OCI-LY3 (cell line): ENCODE measurements at regions not wholly inside any gene's neighbourhood (a gene's known extent, or its start where the extent isn't known, plus 50 kb on each side); places are given as distances from the start of the nearest gene placed in this dataset.

ENCODE experiments used
- H2AFZ ChIP-seq: fragments of 200-600, 300-600 bp; shearing (Covaris generic); 2 replicates; pipeline ENCODE4 v1.6.0; 2014; ENCODE audit warnings: antibody characterized with exemption, low read depth, low read length
- H3K27ac ChIP-seq: fragments of 200-600, 300-600 bp; sonication (generic); 2 replicates; pipeline ENCODE4 v1.5.1; 2014; ENCODE audit warnings: mild to moderate bottlenecking, low read length, moderate library complexity, mixed read lengths
- H3K27me3 ChIP-seq: fragments of 200-600, 300-600 bp; sonication (generic); 2 replicates; pipeline ENCODE4 v1.6.1; 2014; ENCODE audit warnings: low read depth, low read length, mixed read lengths
- H3K36me3 ChIP-seq: fragments of 200-600, 300-600 bp; sonication (generic); replicated peaks from 2 replicates; pipeline ENCODE3; 2014; ENCODE audit warnings: low read depth, low read length, mixed read lengths
- H3K4me1 ChIP-seq: fragments of 300-600, 200-600 bp; sonication (generic); 2 replicates; pipeline ENCODE4 v1.6.1; 2014; ENCODE audit warnings: low read length, mixed read lengths
- H3K4me2 ChIP-seq: fragments of 200-600, 300-600 bp; sonication (generic); 2 replicates; pipeline ENCODE4 v1.6.1; 2014; ENCODE audit warnings: low read length, mixed read lengths
- H3K4me3 ChIP-seq: fragments of 300-600, 200-600 bp; sonication (generic); 2 replicates; pipeline ENCODE4 v1.5.1; 2014; ENCODE audit warnings: antibody characterized with exemption, mild to moderate bottlenecking, low read length, moderate library complexity
- H3K79me2 ChIP-seq: fragments of 300-600, 200-600 bp; shearing (Covaris generic); 2 replicates; pipeline ENCODE4 v1.6.1; 2014; ENCODE audit warnings: mild to moderate bottlenecking, low read length, mixed read lengths
- H3K9ac ChIP-seq: fragments of 300-600, 200-600 bp; shearing (Covaris generic); 2 replicates; pipeline ENCODE4 v1.6.0; 2014; ENCODE audit warnings: mild to moderate bottlenecking, low read length, moderate library complexity
- H3K9me3 ChIP-seq: fragments of 200-600, 300-600 bp; shearing (Covaris generic); 2 replicates; pipeline ENCODE4 v1.6.1; 2014; ENCODE audit warnings: low read length, mixed read lengths; ENCODE audit not compliant: insufficient read depth
- H4K20me1 ChIP-seq: fragments of 200-600, 300-600 bp; sonication (generic); 2 replicates; pipeline ENCODE4 v1.6.1; 2016; ENCODE audit warnings: low read length, mixed read lengths; ENCODE audit not compliant: insufficient read depth
- CTCF ChIP-seq: fragments of 200-600, 300-600 bp; sonication (generic); IDR thresholded peaks from 2 replicates; pipeline ENCODE4 v1.5.1; 2014; ENCODE audit warnings: antibody characterized with exemption, low read length, low read depth
- EZH2phosphoT487 ChIP-seq: fragments of 200-600 bp; shearing (Covaris generic); IDR thresholded peaks from 2 replicates; pipeline ENCODE4 v1.6.1; 2018; ENCODE audit warnings: antibody characterized with exemption, mixed run types, low read depth

GRCh38 chr5:124036786-124037185, 524.8 kb downstream of the CSNK1G3 start:
- Histone ChIP-seq H3K27me3 (no peaks in the 10 kb centered on the region), H3K4me2 (no peak overlapping the region), H3K27ac (no peak overlapping the region), H2AFZ (no peak overlapping the region), H3K9ac (no peak overlapping the region), H3K4me3 (no peak overlapping the region), H3K36me3 (peaks cover 50% of the 10 kb centered on the region), H3K9me3 (peaks cover 10% of the 10 kb centered on the region; the same call in 1 of the 2 replicates), H3K4me1 (peaks cover 52% of the 10 kb centered on the region), H4K20me1 (no peaks in the 10 kb centered on the region), H3K79me2 (no peaks in the 10 kb centered on the region)
- no peak for TF ChIP-seq EZH2phosphoT487
- no peak for TF ChIP-seq CTCF

GRCh38 chr5:124034963-124035362, 523.0 kb downstream of the CSNK1G3 start:
- Histone ChIP-seq H3K27ac (peak overlapping the region; percentile 92), H3K9me3 (peaks cover 3% of the 10 kb centered on the region; the same call in 1 of the 2 replicates), H3K27me3 (no peaks in the 10 kb centered on the region), H3K4me1 (peaks cover 53% of the 10 kb centered on the region), H3K9ac (peak overlapping the region; percentile 57; the same call in 1 of the 2 replicates), H3K4me2 (peak overlapping the region; percentile 57), H3K36me3 (peaks cover 37% of the 10 kb centered on the region), H4K20me1 (no peaks in the 10 kb centered on the region), H3K4me3 (no peak overlapping the region), H2AFZ (no peak overlapping the region), H3K79me2 (no peaks in the 10 kb centered on the region)
- TF ChIP-seq CTCF (no peak), EZH2phosphoT487 (no peak)

- Histone ChIP-seq H2AFZ (peak overlapping the region; percentile 30), H3K4me2 (peak overlapping the region; percentile 46), H3K27me3 (no peaks in the 10 kb centered on the region)
These were observed 522.2 kb downstream of the CSNK1G3 start for GRCh38 chr5:124034083-124034700.

GRCh38 chr5:124030043-124030491, 518.1 kb downstream of the CSNK1G3 start:
- H3K27me3 ChIP-seq: no peaks in the 10 kb centered on the region
- H3K79me2 ChIP-seq: no peaks in the 10 kb centered on the region
- H4K20me1 ChIP-seq: no peaks in the 10 kb centered on the region
- no peak overlapping the region for H3K4me3 ChIP-seq
- TF ChIP-seq CTCF: no peak
- no peak for TF ChIP-seq EZH2phosphoT487
- no peak overlapping the region for H2AFZ ChIP-seq
- no peak overlapping the region for H3K27ac ChIP-seq
- no peak overlapping the region for H3K9ac ChIP-seq
- H3K36me3 ChIP-seq: peaks cover 5% of the 10 kb centered on the region
- H3K4me1 ChIP-seq: peaks cover 28% of the 10 kb centered on the region
- 0 out of 2 replicates have a peak, but pooled peaks cover 3% of the 10 kb centered on the region for H3K9me3 ChIP-seq
- H3K4me2 ChIP-seq: no peak overlapping the region

More at GRCh38 chr5:124034083-124034700, 522.2 kb downstream of the CSNK1G3 start:
- H3K36me3 ChIP-seq: peaks cover 33% of the 10 kb centered on the region
- H3K79me2 ChIP-seq: no peaks in the 10 kb centered on the region
- peak overlapping the region; percentile 8; the same call in 1 of the 2 replicates for H3K4me3 ChIP-seq
- H4K20me1 ChIP-seq: no peaks in the 10 kb centered on the region
- H3K27ac ChIP-seq: peak overlapping the region; percentile 92
- no peak for TF ChIP-seq EZH2phosphoT487
- H3K4me1 ChIP-seq: peaks cover 45% of the 10 kb centered on the region
- peak overlapping the region; percentile 57 for H3K9ac ChIP-seq
- H3K9me3 ChIP-seq: 0 out of 2 replicates have a peak, but pooled peaks cover 3% of the 10 kb centered on the region
